SU-DHL-6 (cell line): ENCODE measurements at regions not wholly inside any gene's neighbourhood (a gene's known extent, or its start where the extent isn't known, plus 50 kb on each side); places are given as distances from the start of the nearest gene placed in this dataset.

ENCODE experiments used
- H2AFZ ChIP-seq: fragments of 200-600 bp; sonication (generic); 2 replicates; pipeline ENCODE4 v1.6.1; 2014; ENCODE audit warnings: low read depth, mild to moderate bottlenecking, moderate library complexity, mixed read lengths, antibody characterized with exemption, low read length; ENCODE audit not compliant: severe bottlenecking
- H3F3A ChIP-seq: fragments of 200-600 bp; shearing (Covaris generic); 2 replicates; pipeline ENCODE4 v1.6.0; 2016; ENCODE audit warnings: antibody characterized with exemption, mild to moderate bottlenecking; ENCODE audit not compliant: insufficient read depth
- H3K27ac ChIP-seq: fragments of 200-600 bp; sonication (generic); 2 replicates; pipeline ENCODE4 v1.5.1; 2016; ENCODE audit warnings: low read depth, mild to moderate bottlenecking, low read length, moderate library complexity, mixed read lengths
- H3K27me3 ChIP-seq: fragments of 200-600 bp; sonication (generic), shearing (Covaris generic); 2 replicates; pipeline ENCODE4 v1.6.0; 2014; ENCODE audit warnings: mild to moderate bottlenecking, low read length
- H3K36me3 ChIP-seq: fragments of 200-600 bp; sonication (generic); 2 replicates; pipeline ENCODE4 v1.6.1; 2014; ENCODE audit warnings: mild to moderate bottlenecking, low read length, mixed read lengths
- H3K4me2 ChIP-seq: fragments of 300-600, 200-600 bp; shearing (Covaris generic), sonication (generic); 2 replicates; pipeline ENCODE4 v1.6.0; 2014; ENCODE audit warnings: low read length, low read depth, mild to moderate bottlenecking; ENCODE audit not compliant: poor library complexity, severe bottlenecking
- H3K4me3 ChIP-seq: fragments of 200-600 bp; sonication (generic); 2 replicates; pipeline ENCODE4 v1.5.1; 2014; ENCODE audit warnings: antibody characterized with exemption, low read length, mild to moderate bottlenecking, mixed read lengths; ENCODE audit not compliant: insufficient read depth, poor library complexity, severe bottlenecking
- H3K79me2 ChIP-seq: fragments of 200-600 bp; sonication (generic); 2 replicates; pipeline ENCODE4 v1.6.1; 2014; ENCODE audit warnings: mild to moderate bottlenecking, low read length, moderate library complexity; ENCODE audit not compliant: insufficient read depth
- H3K9ac ChIP-seq: fragments of 200-600 bp; sonication (generic); 2 replicates; pipeline ENCODE4 v1.7.0; 2014; ENCODE audit warnings: mild to moderate bottlenecking, low read length
- H3K9me2 ChIP-seq: fragments of 200-600 bp; sonication (generic); replicated peaks from 2 replicates; pipeline ENCODE4 v1.6.1; 2014; ENCODE audit warnings: low read length; ENCODE audit not compliant: insufficient read depth
- H3K9me3 ChIP-seq: fragments of 200-600 bp; sonication (generic); 2 replicates; pipeline ENCODE4 v1.6.1; 2014; ENCODE audit warnings: low read length, mixed read lengths; ENCODE audit not compliant: insufficient read depth
- H4K20me1 ChIP-seq: fragments of 200-600 bp; sonication (generic); 2 replicates; pipeline ENCODE4 v1.6.1; 2014; ENCODE audit warnings: low read depth, mild to moderate bottlenecking, antibody characterized with exemption, low read length, moderate library complexity, mixed read lengths
- EZH2phosphoT487 ChIP-seq: fragments of 200-600 bp; sonication (generic), shearing (Covaris generic); conservative IDR thresholded peaks from 2 replicates; pipeline ENCODE4 v1.6.1; 2018; ENCODE audit warnings: mild to moderate bottlenecking, antibody characterized with exemption, low read length, moderate library complexity, mixed read lengths
- TF ChIP-seq, protein P1 (sequence below): fragments of 200-600 bp; sonication (generic); IDR thresholded peaks from one replicate; pipeline ENCODE4 v1.5.1; 2017; ENCODE audit warnings: antibody characterized with exemption, mild to moderate bottlenecking, low read length, moderate library complexity; ENCODE audit not compliant: insufficient read depth, poor library complexity, severe bottlenecking

DNA sequence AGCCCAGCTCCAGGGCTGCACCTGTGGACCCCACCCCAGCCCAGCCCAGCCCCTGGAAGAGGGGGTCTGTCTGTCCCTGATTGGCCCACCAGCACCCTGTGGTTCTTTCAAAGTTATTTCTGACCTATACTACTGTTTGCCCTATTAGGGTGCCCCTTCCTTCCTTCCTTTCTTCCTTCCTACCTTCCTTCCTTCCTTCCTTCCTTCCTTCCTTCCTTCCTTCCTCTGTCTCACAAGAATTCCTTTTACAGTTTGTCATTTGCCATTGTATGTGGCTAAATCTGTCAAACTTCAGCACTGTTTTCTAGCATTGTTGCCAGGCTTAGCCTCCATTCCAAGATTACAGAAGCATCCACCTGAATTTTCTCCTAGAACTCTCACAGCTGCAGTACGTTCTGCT lies 66.9 kb downstream of the KLF15 start:
- no peak overlapping the region for H3K4me2 ChIP-seq

DNA sequence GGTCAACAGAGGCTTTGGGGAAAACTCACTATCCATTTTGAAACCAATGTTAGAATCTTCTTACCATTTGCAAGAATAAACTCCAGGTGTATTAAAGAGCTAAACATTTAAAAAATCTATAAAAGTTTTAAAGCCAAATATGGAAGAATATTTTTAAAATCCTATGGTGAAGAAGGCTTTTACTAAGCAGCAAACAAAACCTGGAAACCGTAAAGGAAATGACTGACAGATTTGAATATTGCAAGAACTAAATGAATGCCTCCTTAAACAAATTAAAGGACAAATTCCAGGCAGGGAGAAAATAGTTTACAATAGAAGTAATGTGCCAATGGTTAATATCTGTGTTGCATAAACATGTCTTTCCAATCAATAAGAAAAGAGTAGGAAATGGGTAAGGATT lies 68.1 kb downstream of the KLF15 start:
- no peak overlapping the region for H3K4me3 ChIP-seq
- H3K9me2 ChIP-seq = no peaks in the 10 kb centered on the region
- no peaks in the 10 kb centered on the region for H4K20me1 ChIP-seq
- H3K36me3 ChIP-seq = no peaks in the 10 kb centered on the region
- no peaks in the 10 kb centered on the region for H3F3A ChIP-seq
- no peaks in the 10 kb centered on the region for H3K27me3 ChIP-seq
- no peak for TF ChIP-seq EZH2phosphoT487
- TF ChIP-seq, protein P1, sequence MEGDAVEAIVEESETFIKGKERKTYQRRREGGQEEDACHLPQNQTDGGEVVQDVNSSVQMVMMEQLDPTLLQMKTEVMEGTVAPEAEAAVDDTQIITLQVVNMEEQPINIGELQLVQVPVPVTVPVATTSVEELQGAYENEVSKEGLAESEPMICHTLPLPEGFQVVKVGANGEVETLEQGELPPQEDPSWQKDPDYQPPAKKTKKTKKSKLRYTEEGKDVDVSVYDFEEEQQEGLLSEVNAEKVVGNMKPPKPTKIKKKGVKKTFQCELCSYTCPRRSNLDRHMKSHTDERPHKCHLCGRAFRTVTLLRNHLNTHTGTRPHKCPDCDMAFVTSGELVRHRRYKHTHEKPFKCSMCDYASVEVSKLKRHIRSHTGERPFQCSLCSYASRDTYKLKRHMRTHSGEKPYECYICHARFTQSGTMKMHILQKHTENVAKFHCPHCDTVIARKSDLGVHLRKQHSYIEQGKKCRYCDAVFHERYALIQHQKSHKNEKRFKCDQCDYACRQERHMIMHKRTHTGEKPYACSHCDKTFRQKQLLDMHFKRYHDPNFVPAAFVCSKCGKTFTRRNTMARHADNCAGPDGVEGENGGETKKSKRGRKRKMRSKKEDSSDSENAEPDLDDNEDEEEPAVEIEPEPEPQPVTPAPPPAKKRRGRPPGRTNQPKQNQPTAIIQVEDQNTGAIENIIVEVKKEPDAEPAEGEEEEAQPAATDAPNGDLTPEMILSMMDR = no peak
- no peak overlapping the region for H3K4me2 ChIP-seq
- H2AFZ ChIP-seq = no peak overlapping the region
- H3K27ac ChIP-seq = no peak overlapping the region
- H3K79me2 ChIP-seq = no peaks in the 10 kb centered on the region
- no peaks in the 10 kb centered on the region for H3K9me3 ChIP-seq
- H3K9ac ChIP-seq = no peak overlapping the region

More for the DNA sequence above, 66.9 kb downstream of the KLF15 start:
- no peak overlapping the region for H3K9ac ChIP-seq
- H3K4me3 ChIP-seq = no peak overlapping the region
- no peaks in the 10 kb centered on the region for H3K36me3 ChIP-seq
- H3K9me3 ChIP-seq = no peaks in the 10 kb centered on the region
- no peak overlapping the region for H2AFZ ChIP-seq
- H4K20me1 ChIP-seq = no peaks in the 10 kb centered on the region
- H3K79me2 ChIP-seq = no peaks in the 10 kb centered on the region
- no peaks in the 10 kb centered on the region for H3K9me2 ChIP-seq
- no peak overlapping the region for H3K27ac ChIP-seq
- H3F3A ChIP-seq = no peaks in the 10 kb centered on the region
- TF ChIP-seq EZH2phosphoT487 = no peak
- TF ChIP-seq, protein P1 = no peak
- H3K27me3 ChIP-seq = no peaks in the 10 kb centered on the region

DNA sequence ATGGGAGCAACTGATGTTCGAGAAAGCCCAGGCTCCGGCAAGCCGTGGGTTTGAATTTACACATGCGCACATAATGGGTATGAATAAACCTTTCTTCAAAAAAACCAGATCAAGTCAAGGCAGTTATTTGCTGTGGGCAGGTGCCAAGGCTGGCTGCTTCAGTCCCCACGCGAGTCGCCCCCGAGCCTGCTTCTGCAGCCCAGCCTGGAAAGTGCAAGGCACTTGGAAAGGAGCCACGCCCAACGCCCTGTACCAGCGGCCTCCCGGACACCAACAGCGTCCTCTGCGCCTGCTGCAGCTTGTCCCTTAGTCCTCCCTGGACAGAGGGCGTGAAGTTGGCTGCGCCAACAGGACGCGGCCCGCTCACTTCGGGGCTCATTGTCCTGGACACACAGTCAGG lies 68.9 kb downstream of the KLF15 start:
- TF ChIP-seq, protein P1 = no peak
- no peak for TF ChIP-seq EZH2phosphoT487
- no peak overlapping the region for H3K4me2 ChIP-seq
- no peak overlapping the region for H3K9ac ChIP-seq
- H3K9me3 ChIP-seq = no peaks in the 10 kb centered on the region
- H3F3A ChIP-seq = no peaks in the 10 kb centered on the region
- no peaks in the 10 kb centered on the region; the same call in 1 of the 2 replicates for H3K9me2 ChIP-seq
- no peaks in the 10 kb centered on the region for H4K20me1 ChIP-seq
- no peaks in the 10 kb centered on the region for H3K79me2 ChIP-seq
- H3K27me3 ChIP-seq = no peaks in the 10 kb centered on the region; the same call in 1 of the 2 replicates
- no peak overlapping the region for H3K4me3 ChIP-seq
- H3K36me3 ChIP-seq = no peaks in the 10 kb centered on the region
- H3K27ac ChIP-seq = no peak overlapping the region
- no peak overlapping the region for H2AFZ ChIP-seq
